Spinal cord (tissue), 9 donors: ENCODE measurements at regions not wholly inside any gene's neighbourhood (a gene's known extent, or its start where the extent isn't known, plus 50 kb on each side); places are given as distances from the start of the nearest gene placed in this dataset.

Experiments
- DNase-seq, 6 donors: peaks; one replicate each; pipeline versions ENCODE4 v3.0.0 to v3.0.0-alpha.2; 2013 to 2015; ENCODE audit warnings: low spot score in 6 of 6, low read depth in 4 of 6
- H3K27ac ChIP-seq: one replicate; pipeline ENCODE4 v1.5.1; 2013; ENCODE audit warnings: low read depth, low read length, control low read depth
- H3K27me3 ChIP-seq: one replicate; pipeline ENCODE4 v1.6.1; 2013; ENCODE audit warnings: low read length; ENCODE audit not compliant: control insufficient read depth, insufficient read depth
- H3K36me3 ChIP-seq: one replicate; pipeline ENCODE4 v1.6.1; 2013; ENCODE audit warnings: low read length; ENCODE audit not compliant: control insufficient read depth, insufficient read depth
- H3K4me1 ChIP-seq: one replicate; pipeline ENCODE4 v1.6.1; 2013; ENCODE audit warnings: low read length; ENCODE audit not compliant: control insufficient read depth, insufficient read depth
- H3K4me3 ChIP-seq: one replicate; pipeline ENCODE4 v1.5.1; 2013; ENCODE audit warnings: low read depth, low read length, control low read depth
- H3K9me3 ChIP-seq: one replicate; pipeline ENCODE4 v1.6.1; 2013; ENCODE audit warnings: low read length; ENCODE audit not compliant: control insufficient read depth, insufficient read depth
- WGBS: methylation state at CpG from one replicate; pipeline ENCODE4 v1.1.5; 2013; ENCODE audit warnings: missing lambda C conversion rate; ENCODE audit not compliant: insufficient coverage; 5-methylcytosine and 5-hydroxymethylcytosine counted together
- donor health status: healthy.

DNA sequence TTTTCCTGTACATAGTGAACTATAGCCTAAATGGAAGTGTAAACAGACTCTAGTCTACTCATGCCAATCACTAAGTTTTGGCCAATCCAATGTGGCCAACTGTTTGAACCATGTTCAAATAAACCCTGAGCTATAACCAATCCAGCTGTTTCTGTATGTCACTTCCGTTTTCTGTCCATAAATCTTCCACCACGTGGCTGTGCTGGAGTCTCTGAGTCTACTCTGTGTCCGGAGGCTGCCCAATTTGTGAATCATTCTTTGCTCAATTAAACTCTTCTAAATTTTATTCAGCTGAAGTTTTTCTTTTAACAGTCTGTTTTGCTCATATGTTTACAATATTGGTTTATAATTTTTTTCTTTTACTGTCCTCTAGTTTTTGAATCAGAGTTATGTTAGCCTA, 112.3 kb upstream of the BANK1 start:
- H3K9me3 ChIP-seq = no peaks in the 10 kb centered on the region
- WGBS = 31% methylated on average over 2 of the region's 3 CpGs
- no peaks in the 10 kb centered on the region for H3K27me3 ChIP-seq
- H3K4me1 ChIP-seq = no peaks in the 10 kb centered on the region
- DNase-seq = no peak
- H3K36me3 ChIP-seq = no peaks in the 10 kb centered on the region
- no peak overlapping the region for H3K27ac ChIP-seq
- no peak overlapping the region for H3K4me3 ChIP-seq

DNA sequence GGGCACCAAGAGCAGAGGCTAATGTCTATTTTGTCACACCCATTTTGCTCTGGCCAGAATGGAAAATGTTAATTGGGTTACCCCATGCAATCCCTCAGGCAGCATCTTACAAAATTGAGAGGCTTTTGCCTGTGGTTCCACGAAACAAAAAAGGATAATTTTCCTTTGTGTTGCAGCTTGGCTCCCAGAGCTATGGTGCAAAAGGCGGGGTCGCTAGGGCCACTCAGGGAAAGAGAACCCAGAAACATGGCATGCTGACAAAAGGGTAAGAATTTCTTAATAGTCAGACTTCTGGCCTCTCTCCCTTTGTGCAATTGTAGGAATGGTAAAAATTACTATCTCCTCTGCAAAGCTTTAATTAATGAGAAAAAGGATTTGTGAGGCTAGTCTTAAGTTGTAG, 119.6 kb upstream of the BANK1 start:
- WGBS = 83% methylated on average over 1 of the region's 3 CpGs
- no peak for DNase-seq
- Histone ChIP-seq H3K4me1 (no peaks in the 10 kb centered on the region), H3K4me3 (no peak overlapping the region), H3K36me3 (no peaks in the 10 kb centered on the region), H3K27me3 (no peaks in the 10 kb centered on the region), H3K27ac (no peak overlapping the region), H3K9me3 (no peaks in the 10 kb centered on the region)

DNA sequence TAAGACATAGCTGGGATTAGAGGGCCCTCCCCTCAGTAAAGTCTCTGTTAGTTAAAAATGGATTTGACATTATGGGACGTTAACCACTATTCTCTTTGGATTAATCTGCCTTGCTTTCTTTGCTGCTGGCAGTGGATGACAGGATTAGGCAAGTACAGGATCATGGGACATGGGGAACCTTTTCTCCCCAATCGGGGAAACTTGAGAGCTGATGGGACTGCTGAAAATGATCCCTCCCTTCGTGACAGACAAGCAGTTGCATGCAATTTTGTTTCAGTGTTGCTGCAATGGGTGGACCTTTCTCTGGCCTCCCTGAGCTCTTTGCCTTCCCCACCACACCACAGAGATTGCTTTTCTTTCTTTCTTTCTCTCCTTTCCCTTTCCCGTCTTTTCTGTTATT, 120.2 kb upstream of the BANK1 start:
- no peak overlapping the region for H3K4me3 ChIP-seq
- DNase-seq = no peak
- no peaks in the 10 kb centered on the region for H3K4me1 ChIP-seq
- no peaks in the 10 kb centered on the region for H3K36me3 ChIP-seq
- no peaks in the 10 kb centered on the region for H3K27me3 ChIP-seq
- no peak overlapping the region for H3K27ac ChIP-seq
- H3K9me3 ChIP-seq = no peaks in the 10 kb centered on the region
- WGBS = 100% methylated on average over 2 of the region's 4 CpGs

DNA sequence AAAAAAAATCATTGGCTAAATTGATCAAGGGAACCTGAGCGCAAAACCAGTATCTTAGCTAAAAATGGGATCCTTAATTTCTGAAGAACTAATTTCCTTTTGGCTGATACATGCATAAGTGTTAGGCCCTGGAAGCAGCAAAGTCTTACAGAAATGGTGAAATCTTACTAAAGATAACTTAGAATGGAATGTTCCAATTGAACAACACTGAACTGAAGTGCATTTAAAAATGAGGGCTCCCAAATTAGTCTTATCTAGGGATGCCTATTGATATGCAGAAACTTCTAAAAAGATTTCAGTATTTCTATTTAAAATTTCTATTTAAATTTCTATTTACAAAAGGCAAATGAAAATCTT, 120.7 kb upstream of the BANK1 start:
- Histone ChIP-seq H3K27me3 (no peaks in the 10 kb centered on the region), H3K9me3 (no peaks in the 10 kb centered on the region), H3K27ac (no peak overlapping the region), H3K36me3 (no peaks in the 10 kb centered on the region), H3K4me1 (no peaks in the 10 kb centered on the region), H3K4me3 (no peak overlapping the region)
- no peak for DNase-seq
- no CpG with 5 or more reads among the region's 1 CpG for WGBS

GRCh38 chr4:101669138-101669831, 121.2 kb upstream of the BANK1 start:
- H3K9me3 ChIP-seq = no peaks in the 10 kb centered on the region
- no peak for DNase-seq
- H3K4me3 ChIP-seq = no peak overlapping the region
- no peak overlapping the region for H3K27ac ChIP-seq
- no peaks in the 10 kb centered on the region for H3K27me3 ChIP-seq
- H3K36me3 ChIP-seq = no peaks in the 10 kb centered on the region
- 83% methylated on average over 3 of the region's 3 CpGs for whole genome bisulfite sequencing
- H3K4me1 ChIP-seq = no peaks in the 10 kb centered on the region

- Histone ChIP-seq H3K36me3 (no peaks in the 10 kb centered on the region), H3K4me1 (no peaks in the 10 kb centered on the region), H3K27ac (no peak overlapping the region), H3K9me3 (no peaks in the 10 kb centered on the region), H3K27me3 (no peaks in the 10 kb centered on the region), H3K4me3 (no peak overlapping the region)
- no peak for DNase-seq
- whole genome bisulfite sequencing = no CpG with 5 or more reads among the region's 4 CpGs
Measured at GRCh38 chr4:101667348-101667747, 123.2 kb upstream of the BANK1 start.

GRCh38 chr4:101660607-101661006, 129.9 kb upstream of the BANK1 start:
- peak in 1 of 6 donors; percentile 58 for DNase-seq
- no CpG with 5 or more reads among the region's 1 CpG for WGBS
- Histone ChIP-seq H3K27ac (no peak overlapping the region), H3K9me3 (no peaks in the 10 kb centered on the region), H3K4me1 (no peaks in the 10 kb centered on the region), H3K4me3 (no peak overlapping the region), H3K27me3 (no peaks in the 10 kb centered on the region), H3K36me3 (no peaks in the 10 kb centered on the region)

DNA sequence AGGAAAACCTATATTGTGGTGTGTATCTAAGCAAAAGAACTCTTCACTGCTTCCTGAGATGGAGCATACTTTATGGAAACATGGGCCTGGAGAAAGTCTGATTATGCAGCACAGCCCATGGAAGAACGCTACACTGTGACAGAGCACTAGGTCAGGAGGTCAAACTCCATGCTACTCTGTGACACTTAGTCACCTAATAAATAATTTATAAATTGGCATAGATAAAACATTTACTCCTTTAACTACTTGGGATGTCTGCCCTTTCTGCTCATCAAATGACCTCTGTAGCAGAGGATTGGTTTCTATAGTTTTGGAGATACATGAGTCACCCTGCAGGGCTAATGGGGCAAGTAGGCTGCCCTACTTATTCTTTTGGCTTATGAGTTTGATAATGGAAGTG, 134.7 kb upstream of the BANK1 start:
- Histone ChIP-seq H3K9me3 (no peaks in the 10 kb centered on the region), H3K36me3 (no peaks in the 10 kb centered on the region), H3K27ac (no peak overlapping the region), H3K4me3 (no peak overlapping the region), H3K4me1 (no peaks in the 10 kb centered on the region), H3K27me3 (no peaks in the 10 kb centered on the region)
- WGBS = no CpG with 5 or more reads among the region's 1 CpG
- no peak for DNase-seq

DNA sequence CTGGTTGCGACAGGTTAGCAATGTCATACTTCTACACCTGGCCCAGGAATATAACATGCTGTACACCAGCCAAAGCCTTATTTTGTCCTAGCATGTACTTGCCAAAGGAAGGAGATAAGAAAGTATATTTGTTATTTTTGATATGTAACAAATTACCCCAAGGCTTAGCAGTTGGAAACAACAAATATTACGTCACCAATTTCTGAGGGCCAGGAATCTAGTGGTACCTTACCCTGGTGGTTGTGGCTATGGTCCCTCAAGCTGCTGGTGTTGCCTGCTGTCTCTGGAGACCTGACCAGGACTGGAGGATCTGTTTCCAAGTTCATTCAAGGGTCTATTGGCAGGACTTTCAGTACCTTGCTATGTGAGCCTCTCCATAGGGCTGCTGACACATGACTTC, 135.5 kb upstream of the BANK1 start:
- Histone ChIP-seq H3K4me3 (no peak overlapping the region), H3K4me1 (no peaks in the 10 kb centered on the region), H3K27ac (no peak overlapping the region), H3K9me3 (no peaks in the 10 kb centered on the region), H3K36me3 (no peaks in the 10 kb centered on the region), H3K27me3 (no peaks in the 10 kb centered on the region)
- no peak for DNase-seq
- WGBS = 100% methylated on average over 1 of the region's 2 CpGs

- Histone ChIP-seq H3K27ac (no peak overlapping the region), H3K9me3 (no peaks in the 10 kb centered on the region), H3K27me3 (no peaks in the 10 kb centered on the region), H3K4me1 (no peaks in the 10 kb centered on the region), H3K4me3 (no peak overlapping the region), H3K36me3 (no peaks in the 10 kb centered on the region)
- no peak for DNase-seq
- 86% methylated on average over 2 of the region's 3 CpGs for WGBS
Measured at GRCh38 chr4:101651778-101652177, 138.8 kb upstream of the BANK1 start.
